IMR-90 (cell line): ENCODE measurements at regions not wholly inside any gene's neighbourhood (a gene's known extent, or its start where the extent isn't known, plus 50 kb on each side); places are given as distances from the start of the nearest gene placed in this dataset.

Experiments used
- ATAC-seq: fragments of 200-7000 bp; cut with Tn5 transposase; 2 replicates; pipeline ENCODE4 v1.9.1; 2020; ENCODE audit warnings: low read depth, mild to moderate bottlenecking, moderate library complexity
- BruUV-seq: library from RNA; stranded (reverse); fragments of 400-500 nt; replicated peaks from 2 replicates; lab custom pipeline; 2021; lab: Mats Ljungman, UMichigan
- CTCF ChIA-PET: fragments of 300-600 bp; formaldehyde crosslinking; extraction: SDS; loops from one replicate; lab custom pipeline; 2021; ENCODE audit warnings: antibody characterized with exemption; lab: Yijun Ruan, JAX
- POLR2A ChIA-PET: fragments of 300-600 bp; sonication (Branson Sonifier 250); formaldehyde crosslinking; loops from one replicate; lab custom pipeline; 2022; ENCODE audit warnings: antibody characterized with exemption; ENCODE audit not compliant: unreplicated experiment; lab: Charles Lee
- DNase-seq: peaks from one replicate; pipeline ENCODE4 v3.0.0; 2013
- H2AFZ ChIP-seq: replicated peaks from 2 replicates; pipeline ENCODE3; 2013; ENCODE audit warnings: low read length, mild to moderate bottlenecking; ENCODE audit not compliant: poor library complexity
- H2AK5ac ChIP-seq: 2 replicates; pipeline ENCODE4 v1.6.1; 2013; ENCODE audit warnings: low read depth, low read length, inconsistent platforms
- H2AK9ac ChIP-seq: replicated peaks from 2 replicates; pipeline ENCODE3; 2013; ENCODE audit warnings: mild to moderate bottlenecking, low read depth, low read length, moderate library complexity; ENCODE audit not compliant: poor library complexity
- H2BK120ac ChIP-seq: 2 replicates; pipeline ENCODE4 v1.6.1; 2013; ENCODE audit warnings: low read depth, low read length, inconsistent platforms
- H2BK15ac ChIP-seq: 3 replicates; pipeline ENCODE4 v1.6.1; 2013; ENCODE audit warnings: low read depth, low read length, inconsistent platforms
- H2BK20ac ChIP-seq: 2 replicates; pipeline ENCODE4 v1.6.1; 2013; ENCODE audit warnings: low read depth, mild to moderate bottlenecking, inconsistent platforms, low read length, moderate library complexity
- H2BK5ac ChIP-seq: 2 replicates; pipeline ENCODE4 v1.6.1; 2013; ENCODE audit warnings: mild to moderate bottlenecking, low read depth, low read length, inconsistent platforms; ENCODE audit not compliant: poor library complexity, severe bottlenecking
- H3K14ac ChIP-seq: replicated peaks from 2 replicates; pipeline ENCODE4 v1.6.1; 2013; ENCODE audit warnings: low read depth, low read length, inconsistent platforms
- H3K18ac ChIP-seq: 2 replicates; pipeline ENCODE4 v1.6.1; 2013; ENCODE audit warnings: low read depth, low read length, control low read depth
- H3K23ac ChIP-seq: 2 replicates; pipeline ENCODE4 v1.6.1; 2013; ENCODE audit warnings: low read depth, low read length, inconsistent platforms
- H3K27ac ChIP-seq: 2 replicates; pipeline ENCODE4 v1.5.1; 2013; ENCODE audit warnings: mild to moderate bottlenecking, control low read depth, low read length; ENCODE audit not compliant: insufficient read depth
- H3K27me3 ChIP-seq: 2 replicates; pipeline ENCODE4 v1.6.1; 2013; ENCODE audit warnings: low read length; ENCODE audit not compliant: control insufficient read depth, insufficient read depth
- H3K36me3 ChIP-seq: 2 replicates; pipeline ENCODE4 v1.6.1; 2013; ENCODE audit warnings: low read length, mixed read lengths; ENCODE audit not compliant: control insufficient read depth, insufficient read depth
- H3K4ac ChIP-seq: 2 replicates; pipeline ENCODE4 v1.6.1; 2013; ENCODE audit warnings: low read depth, low read length, inconsistent platforms
- H3K4me1 ChIP-seq: 2 replicates; pipeline ENCODE4 v1.6.1; 2013; ENCODE audit warnings: low read length, mixed read lengths; ENCODE audit not compliant: control insufficient read depth, insufficient read depth
- H3K4me2 ChIP-seq: 2 replicates; pipeline ENCODE4 v1.6.1; 2013; ENCODE audit warnings: low read depth, mild to moderate bottlenecking, control low read depth, low read length, moderate library complexity
- H3K4me3 ChIP-seq: 2 replicates; pipeline ENCODE4 v1.5.1; 2013; ENCODE audit warnings: low read depth, mild to moderate bottlenecking, control low read depth, low read length, moderate library complexity; ENCODE audit not compliant: insufficient read depth
- H3K56ac ChIP-seq: 2 replicates; pipeline ENCODE4 v1.6.1; 2013; ENCODE audit warnings: low read length, inconsistent platforms; ENCODE audit not compliant: insufficient read depth; ENCODE audit errors: extremely low read depth
- H3K79me1 ChIP-seq, 2 experiments: 2 replicates each; pipeline ENCODE4 v1.6.1; 2013; ENCODE audit warnings: low read length in 2 of 2, inconsistent platforms in 1 of 2, low read depth in 1 of 2
- H3K9ac ChIP-seq: 2 replicates; pipeline ENCODE4 v1.6.1; 2013; ENCODE audit warnings: low read depth, low read length, control low read depth
- H3K9me1 ChIP-seq: 2 replicates; pipeline ENCODE4 v1.6.1; 2013; ENCODE audit warnings: low read length, inconsistent platforms; ENCODE audit not compliant: insufficient read depth
- H3K9me3 ChIP-seq: 2 replicates; pipeline ENCODE4 v1.6.1; 2013; ENCODE audit warnings: low read length; ENCODE audit not compliant: control insufficient read depth, insufficient read depth
- H4K20me1 ChIP-seq: 2 replicates; pipeline ENCODE4 v1.6.1; 2013; ENCODE audit warnings: low read length, inconsistent platforms; ENCODE audit not compliant: insufficient read depth
- H4K5ac ChIP-seq: 2 replicates; pipeline ENCODE4 v1.6.1; 2013; ENCODE audit warnings: mild to moderate bottlenecking, low read depth, low read length, control low read depth
- H4K8ac ChIP-seq, 2 experiments: 2 replicates each; pipeline ENCODE4 v1.6.1; 2013; ENCODE audit warnings: low read depth in 2 of 2, low read length in 2 of 2, control low read depth in 1 of 2, inconsistent platforms in 1 of 2
- H4K91ac ChIP-seq: 2 replicates; pipeline ENCODE4 v1.6.1; 2013; ENCODE audit warnings: low read depth, low read length, inconsistent platforms; ENCODE audit not compliant: insufficient read depth
- BHLHE40 ChIP-seq: fragments of 150-350 bp; IDR thresholded peaks from 2 replicates; pipeline ENCODE4 v1.6.1; 2016; ENCODE audit warnings: mild to moderate bottlenecking, low read depth, low read length
- POLR2A ChIP-seq: IDR thresholded peaks from 2 replicates; pipeline ENCODE4 v1.6.1; 2012; ENCODE audit warnings: mild to moderate bottlenecking, low read depth, low read length
- WGBS, 2 experiments: methylation state at CpG; one replicate each; pipeline versions ENCODE4 v1.1.5 to v1.1.7; 2013; ENCODE audit warnings: missing lambda C conversion rate in 2 of 2; ENCODE audit not compliant: insufficient read length in 1 of 2; ENCODE audit errors: extremely low coverage in 2 of 2; 5-methylcytosine and 5-hydroxymethylcytosine counted together
- dilution Hi-C: fragments of 300-500 bp; cut with HindIII; formaldehyde crosslinking; loops from one replicate; pipeline ENCODE4 v1.14.3; 2018; ENCODE audit warnings: low sequenced_read_pairs; ENCODE audit not compliant: unreplicated experiment
- in situ Hi-C: fragments of 300-500 bp; cut with MboI; formaldehyde crosslinking; loops from 3 replicates; pipeline ENCODE4 v1.14.3; 2019; ENCODE audit warnings: low sequenced_read_pairs, inconsistent platforms, mixed read lengths
- intact Hi-C: fragments of 100-400 bp; cut with micrococcal nuclease; formaldehyde crosslinking; loops from 2 replicates; pipeline ENCODE4 v1.10.0; 2022

DNA sequence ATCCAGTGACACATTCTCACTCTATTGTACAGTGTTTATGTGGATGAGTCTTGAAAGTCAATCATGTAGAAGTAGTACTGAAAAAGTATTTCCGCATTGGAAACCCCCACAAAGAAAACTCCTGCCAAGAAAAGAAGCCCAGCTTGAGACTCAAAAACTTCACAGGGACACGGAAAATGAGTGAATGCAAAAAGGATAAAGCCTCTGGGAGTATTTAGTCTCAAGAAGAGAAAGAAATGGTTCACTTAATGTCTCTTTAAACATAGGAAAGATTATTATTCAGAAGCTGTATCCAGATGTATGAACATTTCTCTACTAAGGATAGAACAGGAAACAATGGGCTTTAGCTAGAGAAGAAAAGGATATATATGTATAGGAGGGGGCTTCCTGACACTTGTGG, 304.5 kb downstream of the BARHL2 start:
- H4K5ac ChIP-seq, result no peak overlapping the region
- WGBS, 2 experiments, result no CpG with 5 or more reads among the region's 2 CpGs
- TF ChIP-seq POLR2A, result no peak
- no peak for TF ChIP-seq BHLHE40
- no peak overlapping the region for H3K4me3 ChIP-seq
- no peak overlapping the region for H3K56ac ChIP-seq
- no peaks in the 10 kb centered on the region for H3K79me1 ChIP-seq
- H2BK120ac ChIP-seq, result no peak overlapping the region
- no peak overlapping the region for H4K91ac ChIP-seq
- no peak overlapping the region for H3K9ac ChIP-seq
- H2AK5ac ChIP-seq, result no peak overlapping the region
- H3K18ac ChIP-seq, result no peak overlapping the region
- no peak for DNase-seq
- BruUV-seq, result no TSS peak
- H2AFZ ChIP-seq, result no peak overlapping the region
- dilution Hi-C loops, result no loop called here
- H4K8ac ChIP-seq, result no peak overlapping the region
- ChIA-PET CTCF (no interaction called here), POLR2A (no interaction called here)
- no peak overlapping the region for H3K27ac ChIP-seq
- no peaks in the 10 kb centered on the region for H3K4me1 ChIP-seq
- in situ Hi-C loops, result no loop called here
- H2BK5ac ChIP-seq, result no peak overlapping the region
- no peaks in the 10 kb centered on the region for H4K20me1 ChIP-seq
- no peak overlapping the region for H3K14ac ChIP-seq
- no peaks in the 10 kb centered on the region for H3K9me1 ChIP-seq
- H2BK15ac ChIP-seq, result no peak overlapping the region
- H3K4me2 ChIP-seq, result no peak overlapping the region
- no peak overlapping the region for H2BK20ac ChIP-seq
- ATAC-seq, result no peak
- H3K27me3 ChIP-seq, result no peaks in the 10 kb centered on the region
- H3K9me3 ChIP-seq, result no peaks in the 10 kb centered on the region
- H3K36me3 ChIP-seq, result no peaks in the 10 kb centered on the region
- H2AK9ac ChIP-seq, result no peak overlapping the region
- no peak overlapping the region for H3K23ac ChIP-seq
- H3K4ac ChIP-seq, result no peak overlapping the region
- intact Hi-C loops, result no loop called here
